Endothelial cell of umbilical vein (primary cell): ENCODE measurements at regions not wholly inside any gene's neighbourhood (a gene's known extent, or its start where the extent isn't known, plus 50 kb on each side); places are given as distances from the start of the nearest gene placed in this dataset.

ENCODE experiments used
- BruUV-seq: library from RNA; stranded (reverse); fragments of 400-500 nt; replicated peaks from 2 replicates; lab custom pipeline; 2021; lab: Mats Ljungman, UMichigan
- CTCF ChIA-PET: fragments of 300-600, 350-600 bp; sonication (Branson Sonifier 250); formaldehyde crosslinking; loops from one replicate; lab custom pipeline; 2021; ENCODE audit warnings: antibody characterized with exemption, inconsistent platforms; lab: Charles Lee
- POLR2A ChIA-PET: fragments of 300-600, 350-600 bp; sonication (Branson Sonifier 250); formaldehyde crosslinking; loops from one replicate; lab custom pipeline; 2021; ENCODE audit warnings: antibody characterized with exemption, inconsistent platforms; lab: Charles Lee
- DNase-seq: peaks from one replicate; pipeline ENCODE4 v3.0.0-alpha.2; 2011; ENCODE audit warnings: low read depth, low spot score
- FAIRE-seq: peaks from 2 replicates; lab custom pipeline; 2011; peaks lifted over from hg19 to GRCh38; lab: Jason Lieb, UNC
- H2AFZ ChIP-seq: 2 replicates; pipeline ENCODE4 v1.6.0; 2012; ENCODE audit warnings: low read depth, low read length, control low read depth, inconsistent platforms
- H3K27ac ChIP-seq: 2 replicates; pipeline ENCODE4 v1.5.1; 2011; ENCODE audit warnings: low read depth, mild to moderate bottlenecking, control low read depth, low read length, moderate library complexity; ENCODE audit not compliant: insufficient read depth
- H3K27me3 ChIP-seq, 2 experiments: 2 replicates each; pipeline versions ENCODE4 v1.6.0 to v1.6.1; 2011; ENCODE audit warnings: low read length in 2 of 2, mixed read lengths in 1 of 2; ENCODE audit not compliant: control insufficient read depth in 2 of 2, insufficient read depth in 2 of 2
- H3K36me3 ChIP-seq, 2 experiments: 2 replicates in 1 of 2; 3 replicates in 1 of 2; pipeline ENCODE4 v1.5.1; 2011; ENCODE audit warnings: low read length in 2 of 2, mild to moderate bottlenecking in 1 of 2, moderate library complexity in 1 of 2; ENCODE audit not compliant: control insufficient read depth in 2 of 2, insufficient read depth in 2 of 2; ENCODE audit errors: extremely low read depth in 1 of 2
- H3K4me1 ChIP-seq: 3 replicates; pipeline ENCODE4 v1.5.1; 2011; ENCODE audit warnings: mild to moderate bottlenecking, low read length; ENCODE audit not compliant: control insufficient read depth, insufficient read depth; ENCODE audit errors: extremely low read depth
- H3K4me2 ChIP-seq: 2 replicates; pipeline ENCODE4 v1.6.1; 2011; ENCODE audit warnings: low read length, control low read depth, mixed read lengths; ENCODE audit not compliant: insufficient read depth
- H3K4me3 ChIP-seq, 3 experiments: fragments of 200-600 bp in 1 of 3; sonication (generic), shearing (Covaris generic) in 1 of 3; replicated peaks in 1 of 3; 2 replicates each; pipeline ENCODE4 v1.5.1; 2011 to 2016; ENCODE audit warnings: control low read depth in 3 of 3, low read length in 3 of 3, mild to moderate bottlenecking in 2 of 3, inconsistent platforms in 1 of 3, low read depth in 1 of 3, moderate library complexity in 1 of 3; ENCODE audit not compliant: insufficient read depth in 1 of 3
- H3K79me2 ChIP-seq: 2 replicates; pipeline ENCODE4 v1.6.0; 2012; ENCODE audit warnings: low read length, inconsistent platforms; ENCODE audit not compliant: control insufficient read depth, insufficient read depth
- H3K9ac ChIP-seq: replicated peaks from 2 replicates; pipeline ENCODE3; 2011; ENCODE audit warnings: low read length, control low read depth; ENCODE audit not compliant: insufficient read depth; ENCODE audit errors: extremely low read depth
- H3K9me1 ChIP-seq: replicated peaks from 3 replicates; pipeline ENCODE4 v1.6.0; 2011; ENCODE audit warnings: mild to moderate bottlenecking, low read length; ENCODE audit not compliant: control insufficient read depth, insufficient read depth; ENCODE audit errors: extremely low read depth
- H3K9me3 ChIP-seq: replicated peaks from 2 replicates; pipeline ENCODE4 v1.5.1; 2012; ENCODE audit warnings: low read length, inconsistent platforms; ENCODE audit not compliant: control insufficient read depth, insufficient read depth
- H4K20me1 ChIP-seq: replicated peaks from 2 replicates; pipeline ENCODE3; 2011; ENCODE audit warnings: mild to moderate bottlenecking, low read length; ENCODE audit not compliant: control insufficient read depth, insufficient read depth; ENCODE audit errors: extremely low read depth
- EZH2 ChIP-seq: IDR thresholded peaks from 2 replicates; pipeline ENCODE4 v1.6.1; 2012; ENCODE audit warnings: borderline replicate concordance, low read depth, mild to moderate bottlenecking, moderate library complexity, low read length, inconsistent platforms; ENCODE audit not compliant: severe bottlenecking
- FOS ChIP-seq: IDR thresholded peaks from 2 replicates; pipeline ENCODE4 v1.6.1; 2011; ENCODE audit warnings: mild to moderate bottlenecking, low read length, moderate library complexity, borderline replicate concordance; ENCODE audit not compliant: insufficient read depth
- GATA2 ChIP-seq: IDR thresholded peaks from 2 replicates; pipeline ENCODE4 v1.7.0; 2011; ENCODE audit warnings: low read depth, mild to moderate bottlenecking, moderate library complexity, mixed read lengths, low read length; ENCODE audit not compliant: insufficient read length, insufficient read depth
- JUN ChIP-seq: IDR thresholded peaks from 2 replicates; pipeline ENCODE4 v1.6.1; 2011; ENCODE audit warnings: borderline replicate concordance, low read depth; ENCODE audit not compliant: insufficient read length, insufficient read depth
- MYC ChIP-seq: IDR thresholded peaks from one replicate; pipeline ENCODE4 v1.6.1; 2011; ENCODE audit warnings: mild to moderate bottlenecking, low read depth, low read length
- POLR2A ChIP-seq: IDR thresholded peaks from 2 replicates; pipeline ENCODE4 v1.6.1; 2012; ENCODE audit warnings: low read depth, mild to moderate bottlenecking, control low read depth, low read length
- POLR2AphosphoS5 ChIP-seq: IDR thresholded peaks from 2 replicates; pipeline ENCODE4 v1.6.1; 2012; ENCODE audit warnings: low read depth, mild to moderate bottlenecking, control low read depth, low read length, moderate library complexity; ENCODE audit not compliant: insufficient read depth
- dilution Hi-C: fragments of 300-500 bp; cut with MboI; formaldehyde crosslinking; loops from one replicate; pipeline ENCODE4 v1.15.0; 2019; ENCODE audit warnings: low sequenced_read_pairs; ENCODE audit not compliant: extremely low pct_ligation_motif_present
- intact Hi-C: fragments of 100-400 bp; cut with micrococcal nuclease; formaldehyde crosslinking; loops from one replicate; pipeline ENCODE4 v1.10.0; 2022
- TF ChIP-seq, protein P1 (sequence below), 2 donors: IDR thresholded peaks; 1 replicate in 1 of 2; 2 replicates in 1 of 2; pipeline ENCODE4 v1.5.1; 2011; ENCODE audit warnings: low read length in 2 of 2, mild to moderate bottlenecking in 2 of 2, moderate library complexity in 2 of 2, control low read depth in 1 of 2, inconsistent platforms in 1 of 2, low read depth in 1 of 2; ENCODE audit not compliant: insufficient read depth in 1 of 2; ENCODE audit errors: extremely low read depth in 1 of 2
- TF ChIP-seq, protein P2 (sequence below): IDR thresholded peaks from 2 replicates; pipeline ENCODE4 v1.6.1; 2011; ENCODE audit not compliant: insufficient read depth, insufficient read length

DNA sequence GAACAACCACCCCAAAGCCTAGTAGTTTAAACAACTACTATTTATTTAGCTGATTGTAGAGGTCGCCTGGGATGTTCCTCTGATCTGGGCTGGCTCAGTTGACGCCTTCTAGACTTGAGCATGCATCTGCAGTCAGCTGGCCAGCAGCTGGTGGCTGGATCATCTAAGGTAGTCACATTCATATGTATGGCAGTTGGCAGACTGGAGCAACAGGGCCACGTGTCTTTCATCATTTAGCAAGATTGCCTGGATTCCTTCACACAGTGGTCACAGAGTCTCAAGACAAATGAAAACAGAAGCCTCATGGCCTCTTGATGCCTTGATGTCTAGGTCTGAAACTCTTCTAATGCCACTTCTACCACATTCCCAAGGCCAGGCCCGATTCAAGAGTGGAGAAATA is 220.6 kb upstream of the S100G start:
- no peaks in the 10 kb centered on the region for H3K9me1 ChIP-seq
- H3K27ac ChIP-seq = no peak overlapping the region
- dilution Hi-C loops (no loop called here), intact Hi-C loops (no loop called here)
- no peak overlapping the region for H3K9ac ChIP-seq
- DNase-seq = no peak
- no peaks in the 10 kb centered on the region for H3K4me1 ChIP-seq
- POLR2A ChIA-PET = no interaction called here
- no peak for FAIRE-seq
- no peak overlapping the region for H2AFZ ChIP-seq
- H3K4me2 ChIP-seq = no peak overlapping the region
- no peaks in the 10 kb centered on the region for H3K27me3 ChIP-seq
- H4K20me1 ChIP-seq = no peaks in the 10 kb centered on the region
- TF ChIP-seq GATA2 (no peak), FOS (no peak), EZH2 (no peak), POLR2A (no peak), MYC (no peak), JUN (no peak), POLR2AphosphoS5 (no peak)
- TF ChIP-seq, protein P1, sequence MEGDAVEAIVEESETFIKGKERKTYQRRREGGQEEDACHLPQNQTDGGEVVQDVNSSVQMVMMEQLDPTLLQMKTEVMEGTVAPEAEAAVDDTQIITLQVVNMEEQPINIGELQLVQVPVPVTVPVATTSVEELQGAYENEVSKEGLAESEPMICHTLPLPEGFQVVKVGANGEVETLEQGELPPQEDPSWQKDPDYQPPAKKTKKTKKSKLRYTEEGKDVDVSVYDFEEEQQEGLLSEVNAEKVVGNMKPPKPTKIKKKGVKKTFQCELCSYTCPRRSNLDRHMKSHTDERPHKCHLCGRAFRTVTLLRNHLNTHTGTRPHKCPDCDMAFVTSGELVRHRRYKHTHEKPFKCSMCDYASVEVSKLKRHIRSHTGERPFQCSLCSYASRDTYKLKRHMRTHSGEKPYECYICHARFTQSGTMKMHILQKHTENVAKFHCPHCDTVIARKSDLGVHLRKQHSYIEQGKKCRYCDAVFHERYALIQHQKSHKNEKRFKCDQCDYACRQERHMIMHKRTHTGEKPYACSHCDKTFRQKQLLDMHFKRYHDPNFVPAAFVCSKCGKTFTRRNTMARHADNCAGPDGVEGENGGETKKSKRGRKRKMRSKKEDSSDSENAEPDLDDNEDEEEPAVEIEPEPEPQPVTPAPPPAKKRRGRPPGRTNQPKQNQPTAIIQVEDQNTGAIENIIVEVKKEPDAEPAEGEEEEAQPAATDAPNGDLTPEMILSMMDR (IDR thresholded peaks at IDR 0.05; ENCODE audit: extremely low read depth in 1 of 2, insufficient read depth in 1 of 2, low read depth in 1 of 2, low read length in 2 of 2) = no peak
- TF ChIP-seq, protein P2, sequence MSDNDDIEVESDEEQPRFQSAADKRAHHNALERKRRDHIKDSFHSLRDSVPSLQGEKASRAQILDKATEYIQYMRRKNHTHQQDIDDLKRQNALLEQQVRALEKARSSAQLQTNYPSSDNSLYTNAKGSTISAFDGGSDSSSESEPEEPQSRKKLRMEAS = no peak
- no peaks in the 10 kb centered on the region for H3K36me3 ChIP-seq
- H3K9me3 ChIP-seq = no peaks in the 10 kb centered on the region
- CTCF ChIA-PET = interaction anchor here (1.7 to 2.6 kb wide), 2 partner anchors 12 to 16 kb away, joined by 6 to 8 read pairs; no protein-coding TSS in a partner anchor
- no TSS peak for BruUV-seq
- H3K4me3 ChIP-seq = no peak overlapping the region
- H3K79me2 ChIP-seq = no peaks in the 10 kb centered on the region
